Activated CD4-positive, alpha-beta T cell treated with anti-CD3 and anti-CD28 coated beads for 48 hours (primary cell): ENCODE measurements at regions not wholly inside any gene's neighbourhood (a gene's known extent, or its start where the extent isn't known, plus 50 kb on each side); places are given as distances from the start of the nearest gene placed in this dataset.
"Not testable (repeated sequence)": the region's sequence is repeated elsewhere in the genome, so short reads cannot be mapped to it uniquely, and the experiment has no call there.

Source experiments
- DNase-seq: peaks from one replicate; pipeline ENCODE4 v3.0.0-alpha.2; 2020

DNA sequence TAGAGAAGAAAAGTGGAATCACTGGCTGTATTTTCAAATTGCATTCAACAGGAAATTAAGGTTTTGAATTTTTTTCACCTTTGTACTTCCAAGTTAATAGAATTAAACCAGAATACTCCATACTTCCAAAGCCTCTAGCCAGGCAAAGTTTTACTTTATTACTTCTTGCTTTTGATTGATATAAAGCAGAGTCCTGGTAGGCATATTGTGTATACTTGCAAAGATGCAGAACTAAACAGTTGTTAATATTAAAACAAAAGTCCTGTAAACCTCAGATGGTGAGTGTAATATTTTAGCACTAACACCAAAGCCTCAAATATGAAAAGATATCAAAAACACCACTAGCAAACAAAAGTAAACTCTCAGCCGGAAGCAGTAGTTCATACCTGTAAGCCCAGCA is 107.2 kb upstream of the C2CD4B start:
- no peak for DNase-seq

DNA sequence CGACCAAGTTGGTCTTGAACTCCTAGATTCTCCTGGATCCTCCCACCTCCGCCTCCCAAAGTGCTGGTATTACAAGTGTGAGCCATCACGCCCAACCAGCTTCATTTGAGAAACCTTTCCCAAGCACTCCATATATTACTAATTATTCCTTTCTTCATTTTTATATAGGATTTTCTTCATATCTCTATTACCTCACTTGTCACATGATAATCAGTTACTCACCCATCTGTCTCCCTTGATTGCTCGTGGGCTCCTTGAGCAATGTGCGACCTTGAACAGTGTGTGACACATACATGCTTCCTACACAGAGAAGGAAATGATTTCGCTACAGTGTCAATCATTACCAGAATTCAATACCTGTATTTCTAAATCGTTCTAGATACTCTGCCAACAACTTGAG is 110.7 kb upstream of the C2CD4B start:
- DNase-seq: no peak

DNA sequence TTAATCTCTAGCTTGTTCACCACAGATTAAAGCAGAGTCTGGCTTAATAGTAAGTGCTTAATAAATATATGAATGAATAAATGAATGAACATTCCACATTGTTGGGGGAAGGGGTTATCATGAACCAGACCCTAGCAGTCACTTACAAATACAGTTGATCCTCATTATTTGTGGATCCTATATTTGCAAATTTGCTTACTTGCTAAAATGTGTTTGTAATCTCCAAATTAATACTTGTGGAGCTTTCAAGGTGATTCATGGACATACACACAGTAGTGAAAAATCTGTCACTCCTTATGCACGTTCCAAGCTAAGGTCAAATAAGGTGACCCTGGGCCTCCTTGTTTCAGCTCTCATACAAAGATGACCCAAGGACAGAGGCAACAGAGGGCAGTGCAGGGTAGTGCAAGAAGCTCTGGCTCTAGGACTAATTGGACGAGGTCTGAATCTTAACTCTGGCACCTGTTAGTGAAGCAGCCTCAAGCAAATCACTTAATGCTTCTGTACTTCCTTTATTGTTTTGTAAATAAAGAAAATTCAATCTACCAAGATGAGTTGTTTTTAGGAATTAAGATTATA is 112.8 kb upstream of the C2CD4B start:
- DNase-seq: no peak

DNA sequence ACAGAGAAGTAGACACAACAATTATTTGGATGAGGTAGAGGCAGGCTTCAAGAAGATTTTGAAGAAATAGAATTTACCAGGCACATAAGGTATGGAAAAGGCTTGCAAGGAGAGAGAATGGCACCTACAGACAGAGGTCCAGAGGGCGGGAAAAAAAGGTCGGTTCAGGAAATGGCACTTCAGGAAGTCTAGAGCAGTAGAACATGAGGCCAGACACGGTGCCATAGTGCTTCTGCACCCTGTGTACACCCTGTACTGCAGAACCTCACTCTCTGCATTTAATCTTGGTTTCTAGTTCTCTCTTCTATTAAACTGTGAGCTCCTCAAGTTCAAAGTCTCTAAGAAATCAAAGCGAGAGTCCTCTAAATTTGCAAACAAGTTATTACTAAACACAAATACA is 113.4 kb upstream of the C2CD4B start:
- DNase-seq: no peak

DNA sequence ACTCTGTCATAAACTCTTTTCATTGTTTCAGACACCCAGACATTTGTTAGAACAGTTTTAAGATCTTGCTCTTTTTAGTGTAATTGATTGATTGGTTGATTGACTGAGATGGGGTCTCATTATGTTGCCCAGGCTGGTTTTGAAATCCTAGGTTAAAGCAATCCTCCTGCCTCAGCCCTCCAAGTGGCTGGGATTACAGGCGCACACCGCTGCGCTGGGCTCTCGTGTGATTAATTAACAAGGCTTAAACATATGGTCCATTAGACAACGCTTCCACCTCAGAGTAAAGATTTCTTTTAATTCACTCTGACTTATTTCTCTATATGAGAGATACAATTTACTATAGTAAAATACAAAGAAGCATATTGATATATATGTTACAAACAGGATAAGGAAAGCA is 114.0 kb upstream of the C2CD4B start:
- no peak for DNase-seq

DNA sequence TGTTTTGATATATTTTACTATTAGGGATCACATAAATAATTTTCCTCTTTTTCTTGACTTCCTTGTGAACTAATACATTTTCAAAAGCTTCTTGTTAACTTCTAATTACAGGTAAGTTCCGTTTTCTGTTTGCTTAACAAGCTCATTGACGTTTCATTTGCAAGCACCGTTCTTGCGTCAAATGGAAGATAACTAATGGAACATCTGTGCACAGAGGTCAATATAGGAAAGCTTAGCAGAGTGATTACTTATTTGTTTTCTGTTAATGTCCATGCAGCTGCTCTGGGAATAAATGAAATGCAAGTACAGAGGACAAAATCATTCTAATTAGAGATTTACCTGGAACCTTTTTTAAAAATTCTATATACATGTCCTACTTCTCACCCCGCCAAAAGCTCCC is 115.5 kb upstream of the C2CD4B start:
- DNase-seq: no peak

DNA sequence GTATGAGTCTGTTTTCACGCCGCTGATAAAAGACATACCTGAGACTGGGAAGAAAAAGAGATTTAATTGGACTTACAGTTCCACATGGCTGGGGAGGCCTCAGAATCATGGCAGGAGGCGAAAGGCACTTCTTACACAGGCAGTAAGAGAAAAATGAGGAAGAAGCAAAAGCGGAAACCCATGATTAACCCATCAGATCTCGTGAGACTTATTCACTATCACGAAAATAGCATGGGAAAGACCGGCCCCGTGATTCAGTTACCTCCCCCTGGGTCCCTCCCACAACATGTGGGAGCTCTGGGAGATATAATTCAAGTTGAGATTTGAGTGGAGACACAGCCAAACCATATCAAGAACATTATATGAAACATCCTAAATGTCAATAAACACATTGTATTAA is 116.7 kb upstream of the C2CD4B start:
- not testable (repeated sequence) for DNase-seq

DNA sequence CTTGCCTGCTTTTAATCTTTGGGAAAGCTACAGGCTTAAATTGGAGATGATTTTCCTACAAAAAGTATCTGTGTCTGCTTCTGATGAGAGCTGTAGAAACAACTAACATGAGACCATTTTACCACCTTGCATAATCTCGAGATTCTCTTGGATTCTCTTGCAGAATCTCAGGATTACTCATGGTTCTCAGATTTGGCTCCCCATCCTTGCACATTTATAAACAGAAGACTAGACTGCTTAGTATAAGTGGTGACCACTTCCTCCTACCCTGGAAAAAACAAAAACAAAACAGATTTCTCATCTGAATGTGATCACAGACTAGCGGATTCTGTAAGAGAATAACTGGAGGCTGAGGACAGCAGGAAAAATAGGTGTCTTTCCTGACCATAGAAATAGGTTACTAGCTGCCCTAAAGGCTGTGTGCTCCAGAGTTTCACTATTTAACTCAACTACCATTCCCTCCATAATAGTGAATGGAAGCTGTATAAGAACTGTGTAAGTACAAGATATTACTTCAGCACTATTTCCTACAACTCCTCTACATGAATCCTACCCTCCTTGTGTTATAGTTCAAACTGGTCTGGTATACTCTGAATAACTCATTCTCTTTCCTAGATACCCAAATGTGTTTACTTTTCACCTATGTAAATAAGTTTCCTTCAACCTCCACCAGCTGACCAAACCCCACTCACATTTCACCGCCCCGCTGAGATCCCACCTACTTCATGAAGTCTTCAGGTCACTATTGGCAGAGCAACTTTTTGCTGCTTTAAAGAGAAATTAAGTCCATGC is 122.2 kb upstream of the C2CD4B start:
- DNase-seq: no peak

DNA sequence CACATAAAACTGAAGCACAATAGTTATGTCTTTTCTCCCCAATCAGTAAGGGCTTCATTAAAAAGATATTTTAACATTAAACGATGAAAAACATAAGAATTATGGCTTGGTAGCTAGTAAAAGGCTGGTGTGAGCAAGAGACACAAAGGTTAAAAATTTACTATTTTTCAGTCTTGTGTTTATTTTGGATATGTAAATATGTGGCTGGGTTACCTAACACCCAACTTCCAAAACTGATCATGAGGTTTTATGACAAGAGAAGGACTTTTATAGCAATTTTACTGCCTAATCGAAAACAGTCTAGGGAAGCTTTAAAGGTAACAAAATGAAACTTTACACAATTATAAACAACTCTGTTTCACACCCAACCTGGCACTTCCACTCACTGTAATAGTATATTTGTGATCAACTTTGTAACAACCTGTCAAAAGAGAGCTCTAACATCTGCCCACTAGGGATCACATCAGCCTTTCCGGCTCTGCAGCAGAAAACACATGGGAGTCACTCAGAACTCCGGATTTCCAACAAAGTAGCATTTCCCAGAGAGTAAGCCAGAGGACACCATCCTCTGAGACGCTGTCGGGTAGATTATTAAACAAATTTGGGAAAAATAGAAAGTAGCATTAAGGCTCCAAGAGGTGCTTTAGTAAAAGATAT is 123.4 kb upstream of the C2CD4B start:
- DNase-seq: no peak

DNA sequence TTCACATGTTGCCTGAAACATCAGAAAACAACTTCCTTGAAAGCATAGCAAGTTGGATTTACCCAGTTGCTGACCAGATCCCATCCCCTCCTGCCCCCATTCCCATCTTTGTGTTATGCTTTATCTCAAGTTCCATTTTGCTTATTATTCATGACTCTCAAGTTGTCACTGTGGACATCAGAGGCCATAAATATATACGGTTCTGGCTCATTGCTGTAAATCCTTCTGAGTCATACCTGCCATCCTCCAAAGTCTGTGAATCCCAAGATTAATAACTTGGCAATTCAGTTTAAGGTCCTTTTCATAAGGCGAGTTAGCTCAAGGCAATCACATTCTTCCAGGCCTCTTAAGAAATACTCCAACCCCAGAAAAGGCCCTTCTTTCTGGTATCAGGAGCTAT is 126.2 kb upstream of the C2CD4B start:
- no peak for DNase-seq

DNA sequence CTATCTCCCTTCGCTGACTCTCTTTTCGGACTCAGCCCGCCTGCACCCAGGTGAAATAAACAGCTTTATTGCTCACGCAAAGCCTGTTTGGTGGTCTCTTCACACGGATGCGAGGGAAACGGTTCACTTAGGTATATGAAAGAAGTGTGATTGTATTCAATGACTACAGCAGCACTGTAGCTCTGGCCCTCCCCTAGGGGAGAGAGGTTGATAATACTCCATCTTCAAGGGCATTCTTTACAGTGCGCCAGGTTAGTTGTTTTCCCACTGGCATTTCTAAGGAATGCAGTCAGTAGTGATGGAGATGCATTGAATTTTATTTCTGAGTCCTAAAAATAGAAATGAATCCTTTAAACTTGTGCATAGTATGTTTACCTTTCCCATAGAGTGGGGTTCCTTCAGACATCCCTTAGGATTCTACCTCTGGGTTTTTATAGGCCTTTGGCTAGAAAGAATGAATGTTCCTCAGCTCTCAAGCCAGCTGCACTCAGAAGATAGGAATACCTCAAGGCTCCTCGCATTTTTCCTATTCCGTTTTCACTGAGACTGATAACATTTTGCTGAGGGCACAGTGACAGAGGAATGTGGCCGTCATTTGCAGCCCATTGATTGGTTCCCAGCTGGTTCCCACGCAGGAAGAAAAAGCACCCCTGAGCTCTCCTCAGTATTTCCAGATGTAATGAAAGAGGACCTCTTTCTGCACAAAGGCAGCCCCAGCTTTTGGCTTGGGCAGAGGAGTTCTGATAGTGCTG is 131.8 kb upstream of the C2CD4B start:
- DNase-seq: no peak

DNA sequence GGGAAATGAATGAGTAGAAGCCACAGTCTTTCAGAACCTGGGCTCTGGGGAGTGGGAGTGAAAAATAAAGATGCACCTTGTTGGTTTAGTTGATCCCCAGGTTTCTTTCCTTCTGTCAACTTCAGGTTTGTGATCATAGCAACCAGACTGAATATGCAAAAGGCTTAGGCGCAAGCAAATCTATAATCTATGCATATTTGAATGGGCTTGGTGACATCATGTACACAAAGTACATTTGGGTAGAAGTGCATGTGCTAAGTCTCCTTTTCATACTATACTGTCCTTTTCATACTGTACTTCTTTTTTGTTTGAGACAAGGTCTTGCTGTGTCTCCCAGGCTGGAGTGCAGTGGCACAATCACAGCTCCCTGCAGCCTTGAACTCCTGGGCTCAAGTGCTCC is 132.4 kb upstream of the C2CD4B start:
- DNase-seq: no peak

DNA sequence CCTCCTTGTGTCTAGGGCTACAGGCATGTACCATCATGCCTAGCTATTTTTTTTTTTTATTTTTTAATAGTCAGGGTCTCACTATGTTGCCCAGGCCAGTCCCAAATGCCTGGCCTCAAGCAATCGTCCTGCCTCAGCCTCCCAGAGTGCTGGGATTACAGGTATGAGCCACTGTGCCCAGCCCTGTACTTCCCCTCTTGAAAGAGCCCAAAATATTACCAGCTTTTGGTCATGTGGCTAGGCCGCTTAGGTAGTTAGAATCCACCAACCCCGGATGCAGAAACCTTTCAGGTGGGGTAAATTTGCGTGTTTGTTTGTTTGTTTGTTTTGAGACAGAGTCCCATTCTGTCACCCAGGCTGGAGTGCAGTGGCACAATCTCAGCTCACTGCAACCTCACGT is 132.8 kb upstream of the C2CD4B start:
- DNase-seq: no peak

DNA sequence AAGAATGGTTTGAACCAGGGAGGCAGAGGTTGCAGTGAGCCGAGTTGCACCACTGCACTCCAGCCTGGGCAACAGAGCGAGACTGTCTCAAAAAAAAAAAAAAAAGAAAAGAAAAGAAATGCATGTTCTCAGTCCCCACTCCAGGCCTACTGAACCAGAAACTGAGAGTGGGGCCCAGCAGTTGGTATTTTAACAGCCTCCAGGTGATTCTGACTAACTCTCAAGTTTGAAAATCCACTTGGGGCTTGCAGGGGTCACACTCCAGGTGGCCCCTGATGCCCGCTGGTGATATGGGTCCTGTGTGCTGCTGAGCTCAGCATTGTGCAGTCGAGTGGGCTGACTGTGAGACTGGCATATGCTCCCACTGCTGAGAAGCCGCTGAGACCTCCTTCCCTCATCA is 133.7 kb upstream of the C2CD4B start:
- DNase-seq: no peak

DNA sequence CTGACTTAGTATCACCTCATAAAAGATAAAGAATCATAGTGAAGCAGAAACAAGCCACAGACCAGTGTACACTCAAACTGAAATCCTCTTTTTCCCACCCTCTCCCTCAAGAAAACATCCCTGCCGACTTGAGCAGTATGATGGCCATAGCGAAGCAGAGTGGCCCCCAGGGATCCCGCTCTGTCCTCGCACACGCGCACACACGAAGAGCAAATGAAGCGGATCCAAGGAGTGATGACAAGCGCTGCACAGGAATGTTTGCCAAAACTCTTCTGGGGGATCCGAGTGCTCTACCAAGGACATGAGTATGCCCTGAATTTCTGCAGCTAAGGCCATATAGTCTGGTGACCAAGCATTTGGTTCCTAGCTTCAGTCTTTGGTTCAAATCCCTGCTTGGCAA is 134.5 kb upstream of the C2CD4B start:
- no peak for DNase-seq

DNA sequence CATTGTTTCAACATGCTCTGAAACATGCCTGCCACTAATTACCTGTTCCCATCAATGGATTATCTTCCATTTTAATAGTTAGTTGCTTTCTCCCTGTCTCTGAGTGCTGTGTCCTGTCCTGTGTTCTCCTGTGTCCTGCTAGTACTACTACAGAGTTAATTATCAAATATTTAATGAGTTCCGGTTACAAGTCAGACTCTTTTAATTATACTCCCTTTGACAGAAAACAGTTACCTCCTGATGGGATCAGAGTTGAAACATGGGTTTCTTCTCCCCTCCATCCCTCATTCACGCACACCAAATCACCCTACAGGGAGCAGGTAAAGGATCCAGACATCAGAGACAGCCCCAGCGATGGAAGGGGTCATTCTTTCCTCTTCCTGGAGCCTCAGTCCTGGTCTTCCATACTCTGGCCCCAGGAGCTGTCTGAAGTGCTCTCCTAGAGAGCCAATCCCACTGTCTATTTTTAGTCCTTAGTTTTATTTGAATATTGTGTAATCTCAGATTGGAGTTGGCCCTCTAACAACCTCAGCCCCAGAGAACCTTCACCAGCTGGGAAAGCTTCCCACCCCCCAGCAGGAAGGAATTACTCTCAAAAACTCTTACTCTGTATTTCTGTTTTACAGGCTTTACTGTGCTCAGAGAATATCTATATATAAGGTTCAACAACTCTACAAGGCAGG is 137.0 kb upstream of the C2CD4B start:
- DNase-seq: no peak

DNA sequence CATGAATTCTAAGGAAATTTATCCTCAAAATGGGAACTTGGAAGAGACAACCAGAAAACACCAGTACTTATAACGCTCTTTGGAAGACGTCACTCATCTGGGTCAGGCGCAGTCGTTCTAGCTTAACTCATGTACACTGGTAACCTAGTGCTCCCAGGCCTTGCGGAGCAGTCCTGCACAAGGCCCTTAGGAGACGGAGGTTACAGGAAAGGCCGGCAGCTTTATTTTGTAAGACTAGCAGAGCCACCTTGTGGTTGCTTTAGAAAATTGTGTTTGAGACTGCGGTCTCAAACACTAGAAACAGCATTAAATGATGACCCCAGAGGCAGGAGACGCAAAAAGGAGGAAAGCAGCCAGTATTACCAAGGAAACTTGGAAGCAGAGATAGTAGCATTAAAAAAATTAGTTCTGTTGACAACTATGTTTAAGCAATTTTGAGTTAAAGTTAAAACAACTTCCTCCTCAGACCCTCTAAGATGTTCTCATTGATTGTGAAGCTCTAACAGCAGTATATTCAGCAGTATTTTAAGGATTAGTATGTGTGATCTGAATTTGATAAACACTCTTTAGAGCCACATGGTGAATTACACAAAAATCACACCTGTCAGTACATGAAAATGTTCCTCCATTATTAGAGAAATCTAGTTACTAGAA is 141.9 kb upstream of the C2CD4B start:
- peak; percentile 26 for DNase-seq

DNA sequence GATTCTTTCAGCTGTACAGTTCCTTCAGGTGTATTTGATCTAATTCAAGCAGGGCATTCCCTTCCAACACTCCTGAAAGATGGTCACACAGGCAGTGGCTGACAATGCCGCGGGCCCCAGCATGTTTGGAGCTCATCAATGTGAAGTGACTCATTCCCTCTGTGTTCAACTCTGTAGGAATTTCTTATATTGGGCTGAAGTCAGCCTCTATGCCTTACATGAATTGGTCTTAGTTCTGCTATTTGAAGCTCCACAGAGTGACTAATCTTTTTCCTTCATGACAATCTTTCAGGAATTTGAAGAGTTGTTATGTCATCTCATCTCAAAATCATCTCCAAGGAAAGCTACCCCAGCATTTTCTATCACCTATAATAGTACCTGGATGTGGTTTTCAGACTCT is 142.5 kb upstream of the C2CD4B start:
- no peak for DNase-seq

DNA sequence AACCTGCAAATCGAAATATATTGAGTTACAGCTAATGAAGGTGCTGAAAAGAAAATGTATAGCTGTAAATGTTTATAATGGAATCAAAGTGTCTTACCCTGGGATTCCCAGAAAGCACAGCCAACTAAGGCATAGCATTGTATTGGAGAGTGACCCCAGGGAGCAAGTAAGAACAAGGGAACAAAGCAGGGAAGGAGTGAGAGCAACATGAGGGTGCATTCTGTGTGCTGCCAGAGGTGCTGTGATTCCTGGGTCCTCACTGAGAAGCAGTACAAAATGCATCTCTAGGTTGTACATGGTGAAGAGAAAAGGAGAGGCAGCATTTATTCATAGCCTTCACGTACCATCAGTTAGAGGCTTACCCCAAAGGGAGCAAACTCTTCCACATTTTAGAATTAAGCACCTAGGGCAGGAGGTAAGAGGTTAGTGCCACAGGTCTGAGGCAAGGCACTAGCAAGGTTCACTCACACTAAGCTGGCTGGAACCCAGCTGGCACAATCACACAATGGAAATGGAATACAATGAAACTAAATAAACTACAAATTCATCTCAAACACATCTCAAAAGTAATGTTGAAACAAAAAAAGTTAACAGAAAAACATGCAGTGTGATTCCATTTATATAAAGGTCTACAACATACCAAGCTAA is 151.5 kb upstream of the C2CD4B start:
- DNase-seq: no peak

DNA sequence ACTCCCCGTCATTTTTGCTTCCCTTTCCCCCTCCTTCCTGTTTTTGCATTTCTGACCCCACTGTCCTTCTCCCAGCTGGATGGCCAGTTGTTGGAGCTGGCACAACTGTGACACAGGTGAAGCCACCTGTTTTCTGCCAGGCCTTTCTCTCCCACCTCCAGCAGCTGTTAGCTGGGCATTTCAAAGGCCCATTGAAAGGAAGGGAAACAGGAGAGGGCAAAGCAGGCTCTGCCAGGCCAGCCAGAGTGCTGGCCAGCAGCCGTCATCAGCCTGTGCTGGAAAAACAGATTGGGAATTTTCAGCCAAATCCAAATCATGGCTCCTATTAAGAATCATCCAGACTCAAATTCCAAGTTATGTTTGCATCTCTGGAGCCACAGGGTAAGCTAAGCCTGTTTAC is 155.2 kb upstream of the C2CD4B start:
- DNase-seq: no peak

DNA sequence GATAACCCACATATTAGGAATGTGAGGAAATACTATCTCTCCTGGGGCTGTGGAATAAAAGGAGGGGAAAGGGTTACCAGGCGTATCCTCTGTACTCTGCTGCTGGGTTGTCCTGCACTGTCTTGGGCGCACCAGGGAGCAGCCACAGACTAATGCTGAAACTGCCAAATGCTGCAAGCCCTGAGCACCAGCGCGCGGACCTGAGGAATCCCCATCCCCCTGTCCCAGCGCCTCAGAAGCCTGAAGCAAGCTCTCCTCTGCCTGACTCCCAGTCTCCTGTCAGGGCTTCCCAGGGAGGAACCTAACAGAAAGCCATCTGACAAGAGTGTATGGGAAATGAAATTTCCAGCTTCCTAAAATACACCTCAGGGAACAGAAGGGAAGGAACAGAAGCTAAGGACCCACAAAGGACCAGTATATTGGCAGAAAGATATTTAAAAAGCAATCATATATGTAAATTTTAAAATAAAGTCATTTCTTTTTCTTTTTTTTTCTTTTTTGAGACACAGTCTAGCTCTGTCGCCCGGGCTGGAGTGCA is 158.3 kb upstream of the C2CD4B start:
- DNase-seq: no peak

DNA sequence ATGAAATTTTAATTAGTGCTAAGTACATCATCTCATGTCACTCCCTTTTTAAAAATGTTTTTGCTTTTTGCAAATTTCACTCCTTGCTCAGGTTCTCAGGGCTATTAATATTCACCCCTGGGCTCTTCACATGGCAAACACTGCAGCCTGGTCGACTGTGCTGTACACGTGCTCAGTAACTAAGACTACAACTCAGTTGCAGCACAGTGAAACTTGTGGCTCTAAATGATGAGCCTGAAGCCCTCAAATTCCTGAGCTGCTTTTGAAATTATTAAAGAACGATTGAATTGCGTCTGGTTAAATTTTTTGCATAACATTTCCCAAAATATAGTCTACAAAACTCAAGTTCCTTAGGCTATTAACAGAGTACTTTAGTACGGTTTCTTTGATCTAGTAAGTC is 159.3 kb upstream of the C2CD4B start:
- DNase-seq: no peak
